A673 (cell line): ENCODE measurements at regions not wholly inside any gene's neighbourhood (a gene's known extent, or its start where the extent isn't known, plus 50 kb on each side); places are given as distances from the start of the nearest gene placed in this dataset.

ENCODE experiments used
- BruUV-seq: library from RNA; stranded (reverse); fragments of 400-500 nt; replicated peaks from 2 replicates; lab custom pipeline; 2021; lab: Mats Ljungman, UMichigan
- CTCF ChIA-PET: fragments of 300-600 bp; sonication (Branson Sonifier 250); formaldehyde crosslinking; loops from one replicate; lab custom pipeline; 2022; ENCODE audit warnings: antibody characterized with exemption; lab: Charles Lee
- POLR2A ChIA-PET: fragments of 300-600 bp; sonication (Branson Sonifier 250); formaldehyde crosslinking; loops from one replicate; lab custom pipeline; 2022; ENCODE audit warnings: antibody characterized with exemption; ENCODE audit not compliant: low non-redundant PET; lab: Charles Lee
- DNase-seq: peaks from one replicate; pipeline ENCODE4 v3.0.0-alpha.2; 2015; ENCODE audit warnings: low spot score
- H3K27ac ChIP-seq: fragments of 200-600 bp; sonication (generic); 2 replicates; pipeline ENCODE4 v1.5.1; 2016; ENCODE audit warnings: mixed run types, low read depth, mild to moderate bottlenecking, mixed read lengths, antibody characterized with exemption, low read length; ENCODE audit not compliant: poor library complexity, severe bottlenecking
- H3K27me3 ChIP-seq: fragments of 200-600 bp; sonication (generic); replicated peaks from 2 replicates; pipeline ENCODE4 v1.6.1; 2017; ENCODE audit warnings: mixed run types, low read depth, mild to moderate bottlenecking, mixed read lengths, antibody characterized with exemption, low read length; ENCODE audit not compliant: insufficient read depth, poor library complexity
- H3K36me3 ChIP-seq: fragments of 200-600 bp; sonication (generic); 2 replicates; pipeline ENCODE4 v1.6.1; 2016; ENCODE audit warnings: mixed run types, mild to moderate bottlenecking, mixed read lengths, antibody characterized with exemption, low read length; ENCODE audit not compliant: insufficient read depth, poor library complexity, severe bottlenecking
- H3K4me1 ChIP-seq: fragments of 200-600 bp; sonication (generic); 2 replicates; pipeline ENCODE4 v1.6.1; 2017; ENCODE audit warnings: mixed run types, mild to moderate bottlenecking, mixed read lengths, antibody characterized with exemption, low read length; ENCODE audit not compliant: insufficient read depth, poor library complexity, severe bottlenecking
- H3K4me3 ChIP-seq: fragments of 200-600 bp; sonication (generic); 2 replicates; pipeline ENCODE4 v1.5.1; 2016; ENCODE audit warnings: low read depth, mixed run types, mild to moderate bottlenecking, mixed read lengths, low read length; ENCODE audit not compliant: poor library complexity, severe bottlenecking
- H3K9me3 ChIP-seq: fragments of 200-600 bp; sonication (generic); 2 replicates; pipeline ENCODE4 v1.6.1; 2016; ENCODE audit warnings: mixed run types, low read depth, mild to moderate bottlenecking, mixed read lengths, antibody characterized with exemption, low read length; ENCODE audit not compliant: poor library complexity, severe bottlenecking
- CTCF ChIP-seq: fragments of 300-800, 200-600 bp; sonication (generic); conservative IDR thresholded peaks from 2 replicates; pipeline ENCODE4 v1.5.1; 2017; ENCODE audit warnings: low read depth, mild to moderate bottlenecking, antibody characterized with exemption, low read length, moderate library complexity, mixed read lengths
- EZH2 ChIP-seq: fragments of 200-600 bp; sonication (generic); IDR thresholded peaks from 2 replicates; pipeline ENCODE4 v1.6.1; 2017; ENCODE audit warnings: borderline replicate concordance, low read depth, mild to moderate bottlenecking, mixed read lengths, antibody characterized with exemption, low read length; ENCODE audit not compliant: poor library complexity, severe bottlenecking
- intact Hi-C: fragments of 100-400 bp; cut with micrococcal nuclease; formaldehyde crosslinking; loops from one replicate; pipeline ENCODE4 v1.10.0; 2022; ENCODE audit not compliant: unreplicated experiment

GRCh38 chr2:239674101-239674980 is 273.5 kb upstream of the HDAC4 start:
- no peaks in the 10 kb centered on the region for H3K36me3 ChIP-seq
- BruUV-seq: no TSS peak
- TF ChIP-seq CTCF (no peak), EZH2 (no peak)
- H3K4me3 ChIP-seq: no peak overlapping the region
- ChIA-PET POLR2A (no interaction called here), CTCF (no interaction called here)
- H3K9me3 ChIP-seq: no peaks in the 10 kb centered on the region
- no peak overlapping the region for H3K27ac ChIP-seq
- H3K27me3 ChIP-seq: peaks cover 3% of the 10 kb centered on the region
- DNase-seq: no peak
- intact Hi-C loops: no loop called here
- H3K4me1 ChIP-seq: no peaks in the 10 kb centered on the region

GRCh38 chr2:239673641-239674040 is 272.8 kb upstream of the HDAC4 start:
- TF ChIP-seq CTCF (no peak), EZH2 (no peak)
- ChIA-PET CTCF (no interaction called here), POLR2A (no interaction called here)
- no TSS peak for BruUV-seq
- no peak for DNase-seq
- H3K9me3 ChIP-seq: no peaks in the 10 kb centered on the region
- no peak overlapping the region for H3K27ac ChIP-seq
- H3K4me3 ChIP-seq: no peak overlapping the region
- no peaks in the 10 kb centered on the region for H3K4me1 ChIP-seq
- H3K36me3 ChIP-seq: no peaks in the 10 kb centered on the region
- intact Hi-C loops: no loop called here
- H3K27me3 ChIP-seq: peaks cover 3% of the 10 kb centered on the region

DNA sequence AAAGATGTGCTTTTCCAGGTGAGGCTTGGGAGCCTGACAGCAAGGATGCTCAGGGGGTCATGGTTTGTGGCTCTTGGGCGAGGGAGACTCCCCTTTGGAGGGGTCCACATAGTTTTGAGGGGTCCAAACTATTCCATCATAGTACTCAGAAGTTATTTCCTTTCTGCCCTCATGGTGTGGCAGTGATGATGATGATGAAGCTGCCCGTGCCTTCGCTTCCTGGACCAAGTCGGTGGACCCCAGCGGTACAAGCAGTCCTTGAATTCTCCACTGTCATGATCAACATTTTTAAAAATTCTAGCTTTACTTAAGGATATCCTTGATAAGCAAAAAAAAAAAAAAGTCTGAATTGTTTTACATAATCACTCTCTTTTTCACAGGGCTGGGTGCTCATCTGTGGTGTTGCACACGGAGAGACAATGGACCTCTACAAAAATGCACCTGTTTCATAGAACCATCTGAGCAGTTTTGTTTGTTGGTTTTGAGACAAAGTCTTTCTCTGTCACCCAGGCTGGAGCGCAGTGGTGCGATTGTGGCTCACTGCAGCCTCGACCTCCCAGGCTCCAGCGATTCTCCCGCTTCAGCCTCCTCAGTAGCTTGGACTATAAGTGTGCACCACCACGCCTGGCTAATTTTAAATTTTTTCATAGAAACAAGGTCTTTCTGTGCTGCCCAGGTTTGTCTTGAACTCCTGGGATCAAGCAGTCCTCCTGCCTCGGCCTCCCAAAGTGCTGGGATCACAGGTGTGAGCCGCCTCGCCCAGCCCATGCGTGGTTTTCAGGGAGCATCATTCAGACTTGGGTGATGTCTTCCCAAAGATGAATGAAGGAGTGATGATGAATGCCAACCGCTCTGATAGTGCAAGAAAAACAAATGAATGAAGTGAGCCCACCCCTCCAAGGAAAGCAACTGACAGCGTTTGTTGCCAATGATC is 271.4 kb upstream of the HDAC4 start:
- no TSS peak for BruUV-seq
- H3K4me3 ChIP-seq: no peak overlapping the region
- TF ChIP-seq CTCF (no peak), EZH2 (no peak)
- CTCF ChIA-PET: no interaction called here
- H3K27ac ChIP-seq: no peak overlapping the region
- DNase-seq: no peak
- intact Hi-C loops: no loop called here
- H3K27me3 ChIP-seq: peaks cover 3% of the 10 kb centered on the region
- POLR2A ChIA-PET: no interaction called here
- H3K36me3 ChIP-seq: no peaks in the 10 kb centered on the region
- no peaks in the 10 kb centered on the region for H3K4me1 ChIP-seq
- H3K9me3 ChIP-seq: no peaks in the 10 kb centered on the region
